ENCODE measurements at regions not wholly inside any gene's neighbourhood (a gene's known extent, or its start where the extent isn't known, plus 50 kb on each side); places are given as distances from the start of the nearest gene placed in this dataset.

DNA sequence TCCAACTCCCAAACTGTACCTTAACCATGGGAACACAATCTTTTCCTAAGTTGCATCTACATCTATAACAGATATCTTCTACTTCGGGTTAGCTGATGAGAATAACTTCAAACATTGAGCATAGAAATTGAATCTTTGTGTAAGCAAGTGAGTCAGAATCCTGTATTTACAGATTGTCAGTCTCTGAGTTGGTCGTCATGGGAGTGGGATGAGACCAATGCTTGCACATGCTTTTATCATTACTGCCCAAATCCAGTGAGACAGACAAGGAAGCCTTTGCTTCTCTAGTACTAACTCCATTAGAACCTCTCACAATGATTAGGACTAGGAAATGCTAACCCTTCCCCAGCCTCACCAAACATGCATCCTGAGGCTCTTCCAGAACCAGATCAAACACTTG is 587.1 kb upstream of the ZNF717 start:
- RAD21 ChIA-PET (ENCODE audit: unreplicated experiment): no interaction called here
- Histone ChIP-seq H3K36me3 (ENCODE audit: control insufficient read depth in 2 of 2, insufficient read depth in 2 of 2, low read length in 1 of 2) (no peaks in the 10 kb centered on the region), H3K9me3 (replicated peaks; ENCODE audit: control insufficient read depth, insufficient read depth, low read length) (no peaks in the 10 kb centered on the region), H3K79me2 (ENCODE audit: control insufficient read depth, insufficient read depth, low read length) (no peaks in the 10 kb centered on the region), H3K27me3 (replicated peaks in 1 of 2; ENCODE audit: control insufficient read depth in 2 of 2, insufficient read depth in 2 of 2, low read length in 1 of 2) (no peaks in the 10 kb centered on the region), H3K4me1 (ENCODE audit: control insufficient read depth, insufficient read depth, low read length) (no peaks in the 10 kb centered on the region), H2AFZ (ENCODE audit: control insufficient read depth, low read depth, low read length) (no peak overlapping the region), H4K20me1 (ENCODE audit: control insufficient read depth, insufficient read depth) (no peaks in the 10 kb centered on the region), H3K4me3 (no peak overlapping the region), H3K27ac (ENCODE audit: control insufficient read depth, insufficient read depth) (no peak overlapping the region), H3K9ac (ENCODE audit: control insufficient read depth, insufficient read depth, low read length) (no peak overlapping the region), H3K4me2 (ENCODE audit: control insufficient read depth, insufficient read depth) (no peak overlapping the region)
- ATAC-seq (no peak), FAIRE-seq (no peak), DNase-seq (ENCODE audit: low read depth, low spot score) (no peak)
- in situ Hi-C loops (cut with MboI): no loop called here
- POLR2A ChIA-PET: no interaction called here
- SMC1A ChIA-PET (ENCODE audit: uncharacterized antibody, unreplicated experiment): no interaction called here
- intact Hi-C loops (cut with micrococcal nuclease; ENCODE audit: unreplicated experiment): no loop called here
- no TSS peak for BruUV-seq (replicated peaks)
- CTCF ChIA-PET: no interaction called here
- 2% methylated on average over 2 of the region's 2 CpGs for WGBS (ENCODE audit: insufficient coverage, insufficient replicate concordance, low lambda C conversion rate, missing lambda C conversion rate)
- TF ChIP-seq MTA3 (IDR thresholded peaks at IDR 0.05; ENCODE audit: borderline replicate concordance, low read length) (no peak), MTA2 (IDR thresholded peaks at IDR 0.05; ENCODE audit: low read depth) (no peak), ESRRA (IDR thresholded peaks at IDR 0.05; ENCODE audit: low read length) (no peak), ATF3 (IDR thresholded peaks at IDR 0.05; ENCODE audit: borderline replicate concordance, extremely low read depth, low read depth, low read length) (no peak), MYB (IDR thresholded peaks at IDR 0.05; ENCODE audit: borderline replicate concordance, low read depth, low read length) (no peak), TAF1 (IDR thresholded peaks at IDR 0.05; ENCODE audit: borderline replicate concordance, low read depth, low read length) (no peak), ZZZ3 (IDR thresholded peaks at IDR 0.05; ENCODE audit: control insufficient read depth, insufficient read length, low read depth) (no peak), SMARCA5 (IDR thresholded peaks at IDR 0.05) (no peak), SREBF1 (IDR thresholded peaks at IDR 0.05; ENCODE audit: low read length) (no peak)
- TF ChIP-seq, protein P1, sequence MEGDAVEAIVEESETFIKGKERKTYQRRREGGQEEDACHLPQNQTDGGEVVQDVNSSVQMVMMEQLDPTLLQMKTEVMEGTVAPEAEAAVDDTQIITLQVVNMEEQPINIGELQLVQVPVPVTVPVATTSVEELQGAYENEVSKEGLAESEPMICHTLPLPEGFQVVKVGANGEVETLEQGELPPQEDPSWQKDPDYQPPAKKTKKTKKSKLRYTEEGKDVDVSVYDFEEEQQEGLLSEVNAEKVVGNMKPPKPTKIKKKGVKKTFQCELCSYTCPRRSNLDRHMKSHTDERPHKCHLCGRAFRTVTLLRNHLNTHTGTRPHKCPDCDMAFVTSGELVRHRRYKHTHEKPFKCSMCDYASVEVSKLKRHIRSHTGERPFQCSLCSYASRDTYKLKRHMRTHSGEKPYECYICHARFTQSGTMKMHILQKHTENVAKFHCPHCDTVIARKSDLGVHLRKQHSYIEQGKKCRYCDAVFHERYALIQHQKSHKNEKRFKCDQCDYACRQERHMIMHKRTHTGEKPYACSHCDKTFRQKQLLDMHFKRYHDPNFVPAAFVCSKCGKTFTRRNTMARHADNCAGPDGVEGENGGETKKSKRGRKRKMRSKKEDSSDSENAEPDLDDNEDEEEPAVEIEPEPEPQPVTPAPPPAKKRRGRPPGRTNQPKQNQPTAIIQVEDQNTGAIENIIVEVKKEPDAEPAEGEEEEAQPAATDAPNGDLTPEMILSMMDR (IDR thresholded peaks at IDR 0.05 in 2 of 3, conservative IDR thresholded peaks at IDR 0.05 in 1 of 3; ENCODE audit: control insufficient read depth in 2 of 3, extremely low read depth in 1 of 3, insufficient read depth in 1 of 3, low read depth in 3 of 3, low read length in 3 of 3): no peak
